ENCODE measurements at regions not wholly inside any gene's neighbourhood (a gene's known extent, or its start where the extent isn't known, plus 50 kb on each side); places are given as distances from the start of the nearest gene placed in this dataset.
A peak's percentile ranks its signal among the peaks of the same experiment; 100 is the strongest.

GRCh38 chr7:17185690-17186070 lies 112.8 kb upstream of the AHR start:
- no peaks in the 10 kb centered on the region for H3K27me3 ChIP-seq (replicated peaks)
- no peak for DNase-seq (ENCODE audit: low read depth in 1 of 2, low spot score in 2 of 2)
- H3K4me1 ChIP-seq (replicated peaks) = peaks cover 5% of the 10 kb centered on the region
- H3K4me3 ChIP-seq = no peak overlapping the region
- H3K36me3 ChIP-seq = no peaks in the 10 kb centered on the region
- no peak overlapping the region for H3K27ac ChIP-seq
- H3K9me3 ChIP-seq (replicated peaks) = no peaks in the 10 kb centered on the region

GRCh38 chr7:17186745-17187530 lies 111.5 kb upstream of the AHR start:
- Histone ChIP-seq H3K4me1 (replicated peaks) (peaks cover 5% of the 10 kb centered on the region), H3K4me3 (no peak overlapping the region), H3K27me3 (replicated peaks) (no peaks in the 10 kb centered on the region), H3K27ac (no peak overlapping the region), H3K9me3 (replicated peaks) (no peaks in the 10 kb centered on the region), H3K36me3 (no peaks in the 10 kb centered on the region)
- no peak for DNase-seq (ENCODE audit: low read depth in 1 of 2, low spot score in 2 of 2)

- DNase-seq (ENCODE audit: low read depth in 1 of 2, low spot score in 2 of 2) = no peak
- H3K9me3 ChIP-seq (replicated peaks) = no peaks in the 10 kb centered on the region
- H3K27me3 ChIP-seq (replicated peaks) = no peaks in the 10 kb centered on the region
- no peak overlapping the region for H3K27ac ChIP-seq
- no peak overlapping the region for H3K4me3 ChIP-seq
- H3K4me1 ChIP-seq (replicated peaks) = no peaks in the 10 kb centered on the region
- H3K36me3 ChIP-seq = no peaks in the 10 kb centered on the region
These were observed 103.8 kb upstream of the AHR start for GRCh38 chr7:17194656-17195055.

- H3K27ac ChIP-seq = no peak overlapping the region
- H3K36me3 ChIP-seq = no peaks in the 10 kb centered on the region
- no peak for DNase-seq (ENCODE audit: low read depth in 1 of 2, low spot score in 2 of 2)
- H3K9me3 ChIP-seq (replicated peaks) = no peaks in the 10 kb centered on the region
- H3K4me1 ChIP-seq (replicated peaks) = no peaks in the 10 kb centered on the region
- no peaks in the 10 kb centered on the region for H3K27me3 ChIP-seq (replicated peaks)
- H3K4me3 ChIP-seq = no peak overlapping the region
These were observed 102.9 kb upstream of the AHR start for GRCh38 chr7:17195576-17195975.

GRCh38 chr7:17205910-17206309 lies 92.5 kb upstream of the AHR start:
- Histone ChIP-seq H3K4me1 (replicated peaks) (no peaks in the 10 kb centered on the region), H3K4me3 (no peak overlapping the region), H3K9me3 (replicated peaks) (no peaks in the 10 kb centered on the region), H3K27me3 (replicated peaks) (no peaks in the 10 kb centered on the region), H3K27ac (no peak overlapping the region), H3K36me3 (no peaks in the 10 kb centered on the region)
- DNase-seq (ENCODE audit: low read depth in 1 of 2, low spot score in 2 of 2) = no peak

GRCh38 chr7:17206349-17206905 lies 92.0 kb upstream of the AHR start:
- Histone ChIP-seq H3K9me3 (replicated peaks) (no peaks in the 10 kb centered on the region), H3K36me3 (no peaks in the 10 kb centered on the region), H3K4me1 (replicated peaks) (no peaks in the 10 kb centered on the region), H3K27ac (no peak overlapping the region), H3K27me3 (replicated peaks) (no peaks in the 10 kb centered on the region), H3K4me3 (no peak overlapping the region)
- no peak for DNase-seq (ENCODE audit: low read depth in 1 of 2, low spot score in 2 of 2)

- no peak for DNase-seq (ENCODE audit: low read depth in 1 of 2, low spot score in 2 of 2)
- H3K4me3 ChIP-seq = no peak overlapping the region
- no peaks in the 10 kb centered on the region for H3K9me3 ChIP-seq (replicated peaks)
- H3K4me1 ChIP-seq (replicated peaks) = no peaks in the 10 kb centered on the region
- H3K36me3 ChIP-seq = no peaks in the 10 kb centered on the region
- H3K27me3 ChIP-seq (replicated peaks) = no peaks in the 10 kb centered on the region
- H3K27ac ChIP-seq = no peak overlapping the region
These were observed 91.2 kb upstream of the AHR start for GRCh38 chr7:17207220-17207619.

- no peak overlapping the region for H3K4me3 ChIP-seq
- H3K36me3 ChIP-seq = no peaks in the 10 kb centered on the region
- H3K27ac ChIP-seq = no peak overlapping the region
- H3K4me1 ChIP-seq (replicated peaks) = no peaks in the 10 kb centered on the region
- DNase-seq (ENCODE audit: low read depth in 1 of 2, low spot score in 2 of 2) = no peak
- H3K9me3 ChIP-seq (replicated peaks) = no peaks in the 10 kb centered on the region
- no peaks in the 10 kb centered on the region for H3K27me3 ChIP-seq (replicated peaks)
These were observed 89.4 kb upstream of the AHR start for GRCh38 chr7:17209101-17209500.

GRCh38 chr7:17211307-17211836 lies 87.1 kb upstream of the AHR start:
- H3K27me3 ChIP-seq (replicated peaks) = no peaks in the 10 kb centered on the region
- H3K4me3 ChIP-seq = no peak overlapping the region
- H3K4me1 ChIP-seq (replicated peaks) = no peaks in the 10 kb centered on the region
- no peaks in the 10 kb centered on the region for H3K36me3 ChIP-seq
- no peak overlapping the region for H3K27ac ChIP-seq
- DNase-seq (ENCODE audit: low read depth in 1 of 2, low spot score in 2 of 2) = no peak
- H3K9me3 ChIP-seq (replicated peaks) = no peaks in the 10 kb centered on the region

DNA sequence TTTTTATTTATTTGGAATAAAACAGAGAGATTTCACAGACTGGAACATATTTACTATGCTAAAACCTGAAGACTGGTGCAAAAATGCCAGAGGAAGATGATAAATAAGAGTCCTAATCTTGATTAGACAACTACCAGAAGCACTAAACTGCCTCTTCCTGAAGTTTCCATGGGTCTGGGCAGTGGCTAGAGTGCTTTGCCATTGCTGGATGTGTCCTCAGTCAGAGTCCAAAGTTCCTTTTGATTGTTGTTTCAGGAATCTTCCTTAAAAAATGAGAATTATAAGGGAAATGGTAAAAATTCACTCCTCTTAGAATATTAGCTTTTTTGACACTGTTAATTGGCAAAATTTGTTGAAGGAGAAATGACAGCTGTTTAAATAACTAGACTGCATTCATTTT lies 86.3 kb upstream of the AHR start:
- Histone ChIP-seq H3K9me3 (replicated peaks) (no peaks in the 10 kb centered on the region), H3K27ac (no peak overlapping the region), H3K4me3 (no peak overlapping the region), H3K27me3 (replicated peaks) (no peaks in the 10 kb centered on the region), H3K36me3 (no peaks in the 10 kb centered on the region), H3K4me1 (replicated peaks) (no peaks in the 10 kb centered on the region)
- no peak for DNase-seq (ENCODE audit: low read depth in 1 of 2, low spot score in 2 of 2)

DNA sequence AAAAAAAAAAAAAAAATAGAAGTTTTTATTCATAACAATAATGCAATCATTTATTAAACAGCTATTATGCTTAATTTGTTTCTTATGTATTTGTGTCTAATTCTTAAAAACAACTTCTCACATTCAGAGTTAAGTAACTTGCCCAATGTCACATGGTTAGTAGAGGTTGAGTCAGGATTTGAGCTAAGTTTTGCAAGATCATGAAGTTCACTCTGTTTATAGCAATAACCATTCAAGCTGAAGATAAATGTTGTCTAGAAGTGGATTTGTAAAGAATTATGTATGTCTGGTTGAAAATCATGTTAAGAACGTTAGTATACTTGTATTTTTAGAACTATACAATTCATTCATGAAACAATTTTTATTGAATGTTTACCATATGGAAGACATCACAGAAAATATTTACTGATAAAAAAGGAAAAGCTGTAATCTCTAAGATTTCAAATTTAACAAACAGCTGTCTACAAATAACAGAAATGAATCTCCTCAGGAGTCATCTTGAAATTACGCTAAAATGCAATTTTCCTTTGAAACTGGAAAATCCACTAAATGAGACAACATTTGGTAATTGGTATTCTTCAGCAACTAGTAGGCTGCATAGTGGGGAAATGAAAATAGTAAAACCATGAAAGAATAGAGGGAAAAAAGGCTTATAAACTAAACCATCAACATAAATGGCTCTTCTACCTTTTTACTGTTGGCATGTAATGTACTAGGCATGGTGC lies 70.5 kb upstream of the AHR start:
- Histone ChIP-seq H3K4me3 (no peak overlapping the region), H3K36me3 (no peaks in the 10 kb centered on the region), H3K9me3 (replicated peaks) (no peaks in the 10 kb centered on the region), H3K27me3 (replicated peaks) (no peaks in the 10 kb centered on the region), H3K4me1 (replicated peaks) (no peaks in the 10 kb centered on the region), H3K27ac (no peak overlapping the region)
- no peak for DNase-seq (ENCODE audit: low read depth in 1 of 2, low spot score in 2 of 2)

- H3K27me3 ChIP-seq (replicated peaks) = no peaks in the 10 kb centered on the region
- H3K4me1 ChIP-seq (replicated peaks) = peaks cover 8% of the 10 kb centered on the region
- no peak for DNase-seq (ENCODE audit: low read depth in 1 of 2, low spot score in 2 of 2)
These were observed 69.2 kb upstream of the AHR start for GRCh38 chr7:17229228-17229627.

GRCh38 chr7:17230099-17230807 lies 68.2 kb upstream of the AHR start:
- no peak overlapping the region for H3K27ac ChIP-seq
- no peaks in the 10 kb centered on the region for H3K36me3 ChIP-seq
- H3K4me1 ChIP-seq (replicated peaks) = peaks cover 18% of the 10 kb centered on the region
- no peak for DNase-seq (ENCODE audit: low read depth in 1 of 2, low spot score in 2 of 2)
- no peaks in the 10 kb centered on the region for H3K9me3 ChIP-seq (replicated peaks)
- H3K27me3 ChIP-seq (replicated peaks) = no peaks in the 10 kb centered on the region
- H3K4me3 ChIP-seq = no peak overlapping the region

More at GRCh38 chr7:17229228-17229627, 69.2 kb upstream of the AHR start:
- Histone ChIP-seq H3K27ac (no peak overlapping the region), H3K36me3 (no peaks in the 10 kb centered on the region), H3K4me3 (no peak overlapping the region), H3K9me3 (replicated peaks) (no peaks in the 10 kb centered on the region)

DNA sequence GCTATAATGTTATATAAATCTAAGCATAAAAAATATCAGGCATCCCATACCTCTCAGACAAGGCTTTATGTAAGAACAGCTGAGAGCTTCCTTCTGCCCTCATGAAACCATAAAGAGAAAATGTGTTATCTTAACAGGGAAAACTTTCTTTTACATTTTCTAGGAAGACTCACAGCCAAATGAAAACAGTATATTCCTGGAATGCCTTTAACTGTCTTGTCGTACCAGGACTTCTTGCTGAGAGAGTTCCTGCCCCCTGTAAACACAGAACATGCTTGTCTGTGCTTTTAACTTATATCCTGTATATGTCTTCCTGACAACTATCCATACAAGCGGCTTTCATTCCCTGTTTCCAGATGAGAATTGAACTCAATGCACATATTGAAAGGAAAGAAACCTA lies 64.8 kb upstream of the AHR start:
- Histone ChIP-seq H3K4me1 (replicated peaks) (peaks cover 18% of the 10 kb centered on the region), H3K36me3 (no peaks in the 10 kb centered on the region), H3K9me3 (replicated peaks) (no peaks in the 10 kb centered on the region), H3K27ac (peak overlapping the region; percentile 96), H3K27me3 (replicated peaks) (no peaks in the 10 kb centered on the region), H3K4me3 (no peak overlapping the region)
- DNase-seq (ENCODE audit: low read depth in 1 of 2, low spot score in 2 of 2) = no peak
